ENCODE measurements at regions not wholly inside any gene's neighbourhood (a gene's known extent, or its start where the extent isn't known, plus 50 kb on each side); places are given as distances from the start of the nearest gene placed in this dataset.

DNA sequence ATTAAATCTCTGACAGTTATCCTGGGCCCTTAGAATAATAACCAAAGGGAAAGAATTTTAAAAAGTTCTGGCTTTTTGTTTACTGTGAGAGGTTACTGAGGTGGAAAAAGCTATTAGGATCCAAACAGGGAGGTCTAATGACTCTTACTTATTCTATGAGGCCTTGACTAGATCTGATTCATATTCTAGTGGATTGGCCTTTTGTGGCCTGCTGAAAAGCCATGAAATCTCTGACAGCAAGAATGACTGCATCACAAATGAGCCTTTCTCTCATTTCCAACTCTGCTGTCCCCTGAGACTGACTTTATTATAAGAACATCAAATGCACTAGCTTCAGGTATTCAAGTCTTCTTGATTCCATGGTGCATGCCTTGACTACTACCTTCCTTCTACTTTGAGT lies 1797.6 kb downstream of the LRRC4C start:
- CTCF ChIA-PET (ENCODE audit: low intra/inter-chr PET ratio): no interaction called here
- in situ Hi-C loops (cut with MboI) (no loop called here), intact Hi-C loops (cut with micrococcal nuclease) (no loop called here)
- H3K9me1 ChIP-seq (ENCODE audit: control insufficient read depth, insufficient read depth, low read length): no peaks in the 10 kb centered on the region
- TF ChIP-seq POLR2B (IDR thresholded peaks at IDR 0.05; ENCODE audit: low read depth, partially characterized antibody): no peak
- TF ChIP-seq, protein P1, sequence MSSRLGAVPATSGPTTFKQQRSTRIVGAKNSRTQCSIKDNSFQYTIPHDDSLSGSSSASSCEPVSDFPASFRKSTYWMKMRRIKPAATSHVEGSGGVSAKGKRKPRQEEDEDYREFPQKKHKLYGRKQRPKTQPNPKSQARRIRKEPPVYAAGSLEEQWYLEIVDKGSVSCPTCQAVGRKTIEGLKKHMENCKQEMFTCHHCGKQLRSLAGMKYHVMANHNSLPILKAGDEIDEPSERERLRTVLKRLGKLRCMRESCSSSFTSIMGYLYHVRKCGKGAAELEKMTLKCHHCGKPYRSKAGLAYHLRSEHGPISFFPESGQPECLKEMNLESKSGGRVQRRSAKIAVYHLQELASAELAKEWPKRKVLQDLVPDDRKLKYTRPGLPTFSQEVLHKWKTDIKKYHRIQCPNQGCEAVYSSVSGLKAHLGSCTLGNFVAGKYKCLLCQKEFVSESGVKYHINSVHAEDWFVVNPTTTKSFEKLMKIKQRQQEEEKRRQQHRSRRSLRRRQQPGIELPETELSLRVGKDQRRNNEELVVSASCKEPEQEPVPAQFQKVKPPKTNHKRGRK (tag; IDR thresholded peaks at IDR 0.05): no peak
- no peak overlapping the region for H3K9ac ChIP-seq (ENCODE audit: insufficient read depth in 1 of 2, low read depth in 2 of 2, low read length in 2 of 2)
- no peak overlapping the region for H3K4me3 ChIP-seq
- FAIRE-seq (no peak), ATAC-seq (no peak), DNase-seq (ENCODE audit: extremely low read depth in 1 of 4, low spot score in 3 of 4) (no peak)
- no peak overlapping the region for H2AFZ ChIP-seq (ENCODE audit: low read depth, low read length)
- no peaks in the 10 kb centered on the region for H3K36me3 ChIP-seq (ENCODE audit: control insufficient read depth, insufficient read depth, low read length)
- no peak overlapping the region for H3K27ac ChIP-seq (ENCODE audit: extremely low read depth, low read depth, low read length)
- BruUV-seq (replicated peaks): no TSS peak
- POLR2A ChIA-PET: no interaction called here
- H3K9me3 ChIP-seq (replicated peaks; ENCODE audit: control insufficient read depth, insufficient read depth, low read depth, low read length): no peaks in the 10 kb centered on the region; the same call in 1 of the 2 replicates
- H3K27me3 ChIP-seq (ENCODE audit: control insufficient read depth in 2 of 2, insufficient read depth in 2 of 2, low read length in 2 of 2): no peaks in the 10 kb centered on the region
- no peaks in the 10 kb centered on the region for H3K4me1 ChIP-seq (replicated peaks in 1 of 2; ENCODE audit: control insufficient read depth in 2 of 2, insufficient read depth in 2 of 2, low read length in 2 of 2)
- H3K4me2 ChIP-seq (ENCODE audit: insufficient read depth, low read length): no peak overlapping the region
- H4K20me1 ChIP-seq (replicated peaks; ENCODE audit: control insufficient read depth, insufficient read depth, low read length): no peaks in the 10 kb centered on the region
- H3K79me2 ChIP-seq (ENCODE audit: control insufficient read depth, insufficient read depth, low read length): no peaks in the 10 kb centered on the region

DNA sequence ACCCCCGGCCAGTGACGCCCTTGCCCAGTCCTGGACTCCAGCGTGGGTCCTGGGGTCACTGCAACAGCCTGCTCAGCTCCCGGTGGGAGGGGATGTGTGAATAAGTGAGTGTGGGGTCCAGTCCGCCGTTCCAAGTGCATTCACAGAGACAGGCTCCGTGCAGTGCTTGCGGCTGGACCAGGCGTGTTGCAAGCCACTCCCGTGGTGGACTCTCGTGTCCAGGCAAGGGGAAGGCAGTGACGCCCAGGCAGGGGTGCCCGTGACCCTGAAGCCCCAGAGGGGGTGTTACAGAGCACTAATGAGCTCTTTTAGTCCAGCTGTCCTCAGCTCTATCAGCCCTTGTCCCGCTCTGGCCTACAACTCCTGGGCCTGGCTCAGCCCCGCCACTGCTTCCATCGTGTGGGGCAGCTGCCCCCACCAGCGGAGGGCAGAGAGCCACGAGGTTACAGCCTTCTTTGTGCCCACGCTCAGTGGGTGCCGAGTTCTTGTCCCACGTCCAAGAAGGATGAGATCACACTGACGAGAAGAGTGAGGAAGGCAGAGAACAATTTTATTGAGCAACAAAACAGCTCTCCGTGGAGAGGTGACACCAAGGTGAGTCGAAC lies 1807.5 kb downstream of the LRRC4C start:
- CTCF ChIA-PET (ENCODE audit: low intra/inter-chr PET ratio): no interaction called here
- no peak overlapping the region for H3K27ac ChIP-seq (ENCODE audit: extremely low read depth, low read depth, low read length)
- H3K4me2 ChIP-seq (ENCODE audit: insufficient read depth, low read length): no peak overlapping the region

More for the DNA sequence above, 1807.5 kb downstream of the LRRC4C start:
- FAIRE-seq (no peak), DNase-seq (ENCODE audit: extremely low read depth in 1 of 4, low spot score in 3 of 4) (no peak), ATAC-seq (no peak)
- no peak for TF ChIP-seq ZNF354B (CRISPR knock-in tag; IDR thresholded peaks at IDR 0.05)
- TF ChIP-seq ZNF75A (CRISPR knock-in tag; IDR thresholded peaks at IDR 0.05): no peak
- TF ChIP-seq TEAD2 (tag; IDR thresholded peaks at IDR 0.05): no peak
- TF ChIP-seq CC2D1A (IDR thresholded peaks at IDR 0.05): no peak
- no peak for TF ChIP-seq XRCC4 (IDR thresholded peaks at IDR 0.05; ENCODE audit: extremely low read depth, insufficient read depth, insufficient read length)
- TF ChIP-seq MTF1 (CRISPR knock-in tag; IDR thresholded peaks at IDR 0.05; ENCODE audit: borderline replicate concordance): no peak
- TF ChIP-seq, protein P2, sequence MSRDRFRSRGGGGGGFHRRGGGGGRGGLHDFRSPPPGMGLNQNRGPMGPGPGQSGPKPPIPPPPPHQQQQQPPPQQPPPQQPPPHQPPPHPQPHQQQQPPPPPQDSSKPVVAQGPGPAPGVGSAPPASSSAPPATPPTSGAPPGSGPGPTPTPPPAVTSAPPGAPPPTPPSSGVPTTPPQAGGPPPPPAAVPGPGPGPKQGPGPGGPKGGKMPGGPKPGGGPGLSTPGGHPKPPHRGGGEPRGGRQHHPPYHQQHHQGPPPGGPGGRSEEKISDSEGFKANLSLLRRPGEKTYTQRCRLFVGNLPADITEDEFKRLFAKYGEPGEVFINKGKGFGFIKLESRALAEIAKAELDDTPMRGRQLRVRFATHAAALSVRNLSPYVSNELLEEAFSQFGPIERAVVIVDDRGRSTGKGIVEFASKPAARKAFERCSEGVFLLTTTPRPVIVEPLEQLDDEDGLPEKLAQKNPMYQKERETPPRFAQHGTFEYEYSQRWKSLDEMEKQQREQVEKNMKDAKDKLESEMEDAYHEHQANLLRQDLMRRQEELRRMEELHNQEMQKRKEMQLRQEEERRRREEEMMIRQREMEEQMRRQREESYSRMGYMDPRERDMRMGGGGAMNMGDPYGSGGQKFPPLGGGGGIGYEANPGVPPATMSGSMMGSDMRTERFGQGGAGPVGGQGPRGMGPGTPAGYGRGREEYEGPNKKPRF (IDR thresholded peaks at IDR 0.05; ENCODE audit: low read depth, low read length): no peak
- H3K4me1 ChIP-seq (replicated peaks in 1 of 2; ENCODE audit: control insufficient read depth in 2 of 2, insufficient read depth in 2 of 2, low read length in 2 of 2): no peaks in the 10 kb centered on the region
- no peaks in the 10 kb centered on the region for H3K79me2 ChIP-seq (ENCODE audit: control insufficient read depth, insufficient read depth, low read length)
- no peak overlapping the region for H3K4me3 ChIP-seq
- no peaks in the 10 kb centered on the region for H4K20me1 ChIP-seq (replicated peaks; ENCODE audit: control insufficient read depth, insufficient read depth, low read length)
- BruUV-seq (replicated peaks): no TSS peak
- no peaks in the 10 kb centered on the region for H3K36me3 ChIP-seq (ENCODE audit: control insufficient read depth, insufficient read depth, low read length)
- H3K9me1 ChIP-seq (ENCODE audit: control insufficient read depth, insufficient read depth, low read length): no peaks in the 10 kb centered on the region
- POLR2A ChIA-PET: no interaction called here
- no peaks in the 10 kb centered on the region for H3K9me3 ChIP-seq (replicated peaks; ENCODE audit: control insufficient read depth, insufficient read depth, low read depth, low read length)
- WGBS (ENCODE audit: insufficient coverage, low coverage, missing lambda C conversion rate): 2% methylated on average over 18 of the region's 24 CpGs
- H2AFZ ChIP-seq (ENCODE audit: low read depth, low read length): no peak overlapping the region
- in situ Hi-C loops (cut with MboI) (no loop called here), intact Hi-C loops (cut with micrococcal nuclease) (no loop called here)
- no peaks in the 10 kb centered on the region for H3K27me3 ChIP-seq (ENCODE audit: control insufficient read depth in 2 of 2, insufficient read depth in 2 of 2, low read length in 2 of 2)
- no peak overlapping the region for H3K9ac ChIP-seq (ENCODE audit: insufficient read depth in 1 of 2, low read depth in 2 of 2, low read length in 2 of 2)
